CD4-positive, alpha-beta T cell (primary cell): ENCODE measurements at regions not wholly inside any gene's neighbourhood (a gene's known extent, or its start where the extent isn't known, plus 50 kb on each side); places are given as distances from the start of the nearest gene placed in this dataset.
"Not testable (repeated sequence)": the region's sequence is repeated elsewhere in the genome, so short reads cannot be mapped to it uniquely, and the experiment has no call there.

Experiments
- ATAC-seq: fragments of 200-7000 bp; cut with Tn5 transposase; one replicate; pipeline ENCODE4 v1.10.0; 2022; ENCODE audit warnings: mild to moderate bottlenecking; ENCODE audit not compliant: poor library complexity
- CTCF ChIA-PET: fragments of 350-600 bp; sonication (Branson Sonifier 250); formaldehyde crosslinking; loops from one replicate; lab custom pipeline; 2021; ENCODE audit warnings: antibody characterized with exemption, inconsistent platforms; lab: Charles Lee
- POLR2A ChIA-PET: fragments of 350-600 bp; sonication (Branson Sonifier 250); formaldehyde crosslinking; loops from one replicate; lab custom pipeline; 2021; ENCODE audit warnings: antibody characterized with exemption, inconsistent platforms; lab: Charles Lee
- DNase-seq, 14 experiments: peaks; one replicate each; pipeline ENCODE4 v3.0.0-alpha.2; 2013 to 2020; ENCODE audit warnings: mixed read lengths in 2 of 14
- H3K27ac ChIP-seq, 2 donors: one replicate each; pipeline versions ENCODE4 v1.5.1 to v1.7.0; 2013; ENCODE audit warnings: low read length in 2 of 2, low read depth in 1 of 2, mild to moderate bottlenecking in 1 of 2
- H3K27me3 ChIP-seq, 2 experiments: 1 replicate in 1 of 2; 2 replicates in 1 of 2; pipeline versions ENCODE4 v1.6.1 to v1.7.0; 2013; ENCODE audit warnings: low read length in 2 of 2, control low read depth in 1 of 2, mild to moderate bottlenecking in 1 of 2, moderate library complexity in 1 of 2; ENCODE audit not compliant: insufficient read depth in 2 of 2, control insufficient read depth in 1 of 2
- H3K36me3 ChIP-seq: one replicate; pipeline ENCODE4 v1.6.1; 2013; ENCODE audit warnings: low read length, control low read depth; ENCODE audit not compliant: insufficient read depth
- H3K4me1 ChIP-seq: one replicate; pipeline ENCODE4 v1.6.1; 2013; ENCODE audit warnings: low read length, control low read depth; ENCODE audit not compliant: insufficient read depth
- H3K4me3 ChIP-seq: one replicate; pipeline ENCODE4 v1.5.1; 2013; ENCODE audit warnings: mild to moderate bottlenecking, low read length, moderate library complexity
- H3K9me3 ChIP-seq, 2 experiments: 1 replicate in 1 of 2; 2 replicates in 1 of 2; pipeline versions ENCODE4 v1.6.1 to v1.7.0; 2013; ENCODE audit warnings: low read length in 2 of 2, mild to moderate bottlenecking in 2 of 2, control low read depth in 1 of 2, moderate library complexity in 1 of 2; ENCODE audit not compliant: control insufficient read depth in 1 of 2, insufficient read depth in 1 of 2
- H3K27ac Mint-ChIP-seq: one replicate; pipeline ENCODE4 v1.8.0; 2020; ENCODE audit warnings: mixed read lengths
- H3K27me3 Mint-ChIP-seq: one replicate; pipeline ENCODE4 v1.8.0; 2021; ENCODE audit warnings: mixed read lengths
- H3K36me3 Mint-ChIP-seq: one replicate; pipeline ENCODE4 v1.8.0; 2021; ENCODE audit warnings: low read depth, mixed read lengths
- H3K4me1 Mint-ChIP-seq: one replicate; pipeline ENCODE4 v1.8.0; 2021; ENCODE audit warnings: low read depth, mixed read lengths
- H3K4me3 Mint-ChIP-seq: one replicate; pipeline ENCODE4 v1.8.0; 2020; ENCODE audit warnings: mild to moderate bottlenecking, mixed read lengths
- H3K9me3 Mint-ChIP-seq: one replicate; pipeline ENCODE4 v1.8.0; 2020; ENCODE audit warnings: mixed read lengths
- CTCF ChIP-seq: fragments of 200-600 bp; IDR thresholded peaks from one replicate; pipeline ENCODE4 v1.8.0; 2022; ENCODE audit warnings: antibody characterized with exemption, mild to moderate bottlenecking
- intact Hi-C, 2 experiments: fragments of 100-400 bp; cut with DNase I in 1 of 2; cut with micrococcal nuclease in 1 of 2; formaldehyde crosslinking; loops; one replicate each; pipeline versions ENCODE4 v1.15.1 to v1.9.0; 2023 to 2025; cut with DNase I, micrococcal nuclease

- H3K4me3 Mint-ChIP-seq, result no peak overlapping the region
- no peaks in the 10 kb centered on the region for H3K9me3 Mint-ChIP-seq
- TF ChIP-seq CTCF, result no peak
- no peaks in the 10 kb centered on the region for H3K9me3 ChIP-seq
- H3K36me3 ChIP-seq, result no peaks in the 10 kb centered on the region
- ChIA-PET POLR2A (no interaction called here), CTCF (no interaction called here)
- no peaks in the 10 kb centered on the region for H3K36me3 Mint-ChIP-seq
- no peak overlapping the region for H3K4me3 ChIP-seq
- no peaks in the 10 kb centered on the region for H3K4me1 ChIP-seq
- no peak for DNase-seq
- H3K27ac ChIP-seq, result no peak overlapping the region
- no peaks in the 10 kb centered on the region for H3K4me1 Mint-ChIP-seq
- ATAC-seq, result no peak
- no peak overlapping the region for H3K27ac Mint-ChIP-seq
- H3K27me3 ChIP-seq, result peaks cover 0 to 3% of the 10 kb centered on the region in 2 experiments
- H3K27me3 Mint-ChIP-seq, result peaks cover 43% of the 10 kb centered on the region
- intact Hi-C loops, result no loop called here
These were observed 74.5 kb upstream of the SRSF6 start for GRCh38 chr20:43383026-43383795.

- H3K4me1 ChIP-seq, intact Hi-C loops, H3K9me3 Mint-ChIP-seq, H3K36me3 ChIP-seq, H3K27ac ChIP-seq, CTCF ChIA-PET, H3K36me3 Mint-ChIP-seq, H3K4me3 Mint-ChIP-seq, H3K9me3 ChIP-seq, DNase-seq, ATAC-seq, H3K4me3 ChIP-seq, H3K27me3 ChIP-seq, H3K27ac Mint-ChIP-seq, H3K4me1 Mint-ChIP-seq, POLR2A ChIA-PET: not testable (repeated sequence)
- peaks cover 49% of the 10 kb centered on the region for H3K27me3 Mint-ChIP-seq
These were observed 75.6 kb upstream of the SRSF6 start for GRCh38 chr20:43382135-43382534.

GRCh38 chr20:43381533-43381932 lies 76.2 kb upstream of the SRSF6 start:
- H3K27ac Mint-ChIP-seq, ATAC-seq, H3K27ac ChIP-seq, H3K27me3 ChIP-seq, H3K4me3 ChIP-seq, H3K4me1 ChIP-seq, POLR2A ChIA-PET, DNase-seq, H3K36me3 Mint-ChIP-seq, H3K4me1 Mint-ChIP-seq, CTCF ChIA-PET, H3K9me3 ChIP-seq, H3K4me3 Mint-ChIP-seq, intact Hi-C loops, H3K9me3 Mint-ChIP-seq, H3K36me3 ChIP-seq: not testable (repeated sequence)
- H3K27me3 Mint-ChIP-seq, result peaks cover 49% of the 10 kb centered on the region

- CTCF ChIA-PET, result no interaction called here
These were observed 78.3 kb upstream of the SRSF6 start for GRCh38 chr20:43379239-43379917.

More at GRCh38 chr20:43379239-43379917, 78.3 kb upstream of the SRSF6 start:
- Mint-ChIP-seq H3K4me1 (no peaks in the 10 kb centered on the region), H3K36me3 (no peaks in the 10 kb centered on the region), H3K27me3 (peaks cover 49% of the 10 kb centered on the region), H3K9me3 (no peaks in the 10 kb centered on the region), H3K4me3 (no peak overlapping the region), H3K27ac (no peak overlapping the region)
- POLR2A ChIA-PET, result no interaction called here
- Histone ChIP-seq H3K4me3 (no peak overlapping the region), H3K9me3 (no peaks in the 10 kb centered on the region), H3K36me3 (no peaks in the 10 kb centered on the region), H3K27me3 (peaks cover 0 to 3% of the 10 kb centered on the region in 2 experiments), H3K4me1 (no peaks in the 10 kb centered on the region), H3K27ac (no peak overlapping the region)
- DNase-seq (no peak), ATAC-seq (no peak)
- intact Hi-C loops, result no loop called here
- TF ChIP-seq CTCF, result no peak
